ENCODE measurements at regions not wholly inside any gene's neighbourhood (a gene's known extent, or its start where the extent isn't known, plus 50 kb on each side); places are given as distances from the start of the nearest gene placed in this dataset.

GRCh38 chr5:73373814-73374510, 74.6 kb downstream of the FOXD1 start:
- no peak for DNase-seq

- DNase-seq, result no peak
Observed at GRCh38 chr5:73370640-73371583, 77.7 kb downstream of the FOXD1 start.

- DNase-seq, result no peak
Observed at GRCh38 chr5:73370095-73370494, 78.5 kb downstream of the FOXD1 start.

DNA sequence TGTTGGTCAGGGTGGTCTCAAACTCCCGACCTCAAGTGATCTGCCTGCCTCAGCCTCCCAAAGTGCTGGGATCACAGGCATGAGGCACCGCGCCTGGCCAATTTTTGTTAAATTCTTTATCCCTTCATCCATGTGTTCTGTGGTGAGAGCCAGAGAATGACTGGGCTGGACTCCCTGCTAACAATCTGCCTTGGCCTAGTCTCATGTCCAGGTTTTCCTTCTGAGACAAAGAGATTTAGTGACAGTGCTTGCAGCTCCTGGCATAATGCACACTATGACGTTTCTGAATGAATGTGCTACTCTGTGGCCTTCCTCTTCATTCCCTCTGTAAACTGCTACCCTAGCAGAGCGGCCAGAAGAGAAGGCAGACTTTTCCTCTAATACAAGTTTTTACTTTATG, 79.3 kb downstream of the FOXD1 start:
- DNase-seq, result no peak

DNA sequence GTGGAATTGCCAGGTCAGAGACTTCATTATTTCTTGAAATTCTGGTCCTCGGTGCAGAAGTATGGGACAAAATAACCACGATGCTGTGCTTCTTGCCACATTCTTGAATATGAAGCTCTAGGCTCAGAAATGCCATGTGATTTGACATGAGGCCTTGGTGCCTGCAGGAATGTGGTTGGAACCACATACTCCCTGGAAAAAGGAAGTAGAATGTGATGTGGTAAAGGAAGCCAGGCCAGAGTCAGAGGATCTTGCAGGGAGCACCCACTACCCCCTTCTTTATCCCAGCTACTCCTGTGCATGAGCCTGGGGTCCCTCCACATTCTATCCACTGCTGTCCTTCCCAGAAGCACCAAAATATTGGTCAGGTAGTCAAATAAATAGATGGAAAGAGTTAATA, 80.9 kb downstream of the FOXD1 start:
- DNase-seq, result no peak

DNA sequence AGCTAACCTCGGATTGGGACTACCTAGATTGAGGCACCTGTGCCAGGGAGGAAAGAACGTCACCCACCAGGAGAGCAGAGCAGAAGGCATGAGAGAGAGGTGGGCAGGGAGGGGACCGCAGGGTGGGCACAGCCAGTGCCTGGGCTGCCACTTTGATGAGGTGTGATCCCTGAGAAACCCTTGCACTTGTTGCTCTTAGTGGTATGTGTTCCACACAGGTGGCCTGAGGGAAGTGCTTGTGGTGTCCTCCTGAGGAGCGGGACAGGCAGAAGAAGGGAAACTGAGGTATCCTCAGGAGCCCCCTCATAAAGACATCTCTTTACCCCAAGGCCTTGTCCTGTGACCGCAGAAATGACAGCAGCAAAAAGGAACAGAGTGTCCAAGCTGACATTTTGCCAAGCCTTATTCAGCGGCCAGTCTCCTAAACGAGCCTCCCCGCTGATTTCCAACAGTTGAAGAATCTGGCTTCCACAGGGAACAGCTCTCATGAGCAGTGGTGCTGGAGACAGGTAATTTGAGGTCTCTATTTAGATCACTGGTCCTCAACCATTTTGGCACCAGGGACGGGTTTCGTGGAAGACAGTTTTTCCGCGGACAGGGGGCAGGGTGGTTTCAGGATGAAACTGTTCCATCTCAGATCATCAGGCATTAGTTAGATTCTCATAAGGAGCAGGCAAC, 82.4 kb downstream of the FOXD1 start:
- DNase-seq, result no peak

DNA sequence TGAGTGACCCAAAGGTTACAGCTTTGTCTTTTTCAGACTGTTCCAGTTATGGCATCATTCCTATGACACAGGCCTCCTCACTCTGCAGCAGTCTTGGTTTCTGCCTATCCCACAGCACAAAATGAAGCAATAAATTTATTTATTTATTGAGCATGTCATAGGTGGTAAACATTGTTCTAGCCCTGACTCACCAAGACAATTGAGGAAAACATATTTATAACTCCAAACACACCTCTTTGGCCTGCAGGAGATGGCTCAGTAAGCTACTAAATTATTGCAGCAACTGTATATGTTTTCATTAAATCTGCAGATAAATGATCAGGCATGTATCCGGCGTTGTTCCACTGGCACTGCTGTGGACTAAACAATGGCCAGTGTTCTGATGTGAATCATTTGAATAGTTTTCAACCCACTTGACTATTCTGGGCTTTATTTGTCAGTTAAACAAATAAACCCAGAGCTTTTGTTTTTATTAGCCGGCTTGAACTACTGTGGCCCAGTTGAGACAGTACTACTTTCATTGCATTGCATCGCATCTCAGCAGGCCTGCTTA, 83.2 kb downstream of the FOXD1 start:
- no peak for DNase-seq

- DNase-seq, result no peak
Observed at GRCh38 chr5:73363911-73364730, 84.5 kb downstream of the FOXD1 start.

- no peak for DNase-seq
Observed at GRCh38 chr5:73359395-73359794, 89.2 kb downstream of the FOXD1 start.

DNA sequence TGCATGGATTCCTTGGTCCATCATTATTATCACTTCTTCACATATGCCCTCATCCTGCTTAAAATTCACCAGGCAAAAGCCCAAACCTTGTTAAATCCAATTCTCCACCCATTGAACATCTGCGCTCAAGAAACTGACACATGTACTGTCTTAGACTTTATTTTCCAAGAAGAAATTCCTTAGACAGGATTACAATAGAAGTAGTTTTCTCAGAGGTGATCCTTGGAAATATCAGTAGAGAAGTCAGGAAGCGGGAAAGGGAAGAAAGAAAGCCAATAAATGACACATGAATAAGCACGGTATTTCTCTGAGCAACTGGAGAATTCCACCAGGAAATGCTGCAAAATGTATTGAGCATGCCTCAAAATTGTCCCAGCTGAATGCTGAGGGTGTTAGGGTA, 90.2 kb downstream of the FOXD1 start:
- no peak for DNase-seq

DNA sequence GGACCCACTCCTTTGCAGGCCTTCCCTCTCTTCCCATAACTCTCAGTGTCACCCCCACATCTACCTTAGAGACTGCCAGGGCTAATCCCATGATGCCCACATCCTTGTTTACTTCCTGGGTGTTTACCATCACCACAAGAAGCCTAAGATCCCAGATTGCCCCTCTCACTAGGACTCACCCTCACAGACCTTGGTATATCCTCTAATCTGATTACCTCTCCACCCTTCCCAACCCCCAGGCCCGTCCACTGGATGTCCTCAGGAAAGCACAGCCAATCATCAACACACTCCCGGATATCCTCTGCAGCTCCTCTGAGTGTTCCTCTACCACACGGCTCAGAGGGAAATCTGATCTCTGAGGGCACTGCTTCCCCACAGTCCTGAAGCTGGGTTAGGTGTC, 91.0 kb downstream of the FOXD1 start:
- no peak for DNase-seq

- no peak for DNase-seq
Observed at GRCh38 chr5:73355108-73355507, 93.5 kb downstream of the FOXD1 start.

DNA sequence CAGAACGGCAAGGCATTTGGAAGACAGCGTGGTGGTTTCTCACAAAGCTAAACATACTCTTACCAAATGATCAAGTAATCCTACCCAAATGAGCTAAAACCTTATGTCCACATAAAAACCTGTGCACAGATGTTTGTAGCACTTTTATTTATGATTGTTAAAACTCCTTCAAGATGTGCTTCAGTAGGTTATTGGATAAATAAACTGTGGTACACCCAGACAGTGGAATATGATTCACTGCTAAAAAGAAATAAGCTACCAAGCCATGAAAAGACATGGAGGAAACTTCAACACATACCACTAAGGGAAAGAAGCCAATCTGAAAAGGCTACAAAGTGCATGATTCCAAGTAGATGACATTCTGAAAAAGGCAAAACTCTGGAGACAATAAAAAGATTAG, 94.2 kb downstream of the FOXD1 start:
- no peak for DNase-seq

- no peak for DNase-seq
Observed at GRCh38 chr5:73352649-73353230, 95.8 kb downstream of the FOXD1 start.

DNA sequence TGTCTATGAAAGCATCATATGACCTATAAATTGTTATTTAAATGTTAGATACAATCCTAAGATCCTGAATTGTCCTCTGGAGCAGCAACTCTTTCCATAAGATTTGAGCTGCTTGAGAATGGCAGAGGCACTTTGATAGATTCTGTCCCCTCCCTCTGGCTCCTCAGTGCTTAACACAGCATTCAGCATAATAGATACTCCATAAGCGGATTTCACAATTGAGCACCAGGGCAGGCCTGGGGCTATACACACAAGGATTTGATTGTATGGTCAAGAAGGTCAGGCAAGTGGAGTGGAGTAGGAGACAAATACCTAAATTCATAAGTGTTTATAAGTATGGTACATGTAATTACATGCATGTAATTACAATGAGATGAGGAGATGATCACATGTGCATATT, 96.3 kb downstream of the FOXD1 start:
- no peak for DNase-seq

DNA sequence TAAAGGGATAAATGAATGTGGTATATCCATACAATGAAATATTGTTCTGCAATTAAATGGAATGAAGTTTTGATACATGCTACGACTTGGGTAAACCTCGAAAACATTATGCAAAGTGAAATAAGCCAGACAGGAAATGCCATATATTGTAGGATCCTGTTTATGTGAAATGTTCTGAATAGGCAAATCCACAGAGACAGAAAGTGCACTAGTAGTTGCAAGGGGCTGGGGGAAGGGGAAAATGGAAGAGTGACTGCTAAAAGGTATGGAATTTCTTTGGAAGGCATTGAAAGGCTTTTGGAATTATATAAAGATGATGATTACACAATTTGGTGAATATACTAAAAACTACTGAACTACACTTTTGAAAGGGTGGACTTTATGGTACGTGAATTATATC, 97.0 kb downstream of the FOXD1 start:
- no peak for DNase-seq

DNA sequence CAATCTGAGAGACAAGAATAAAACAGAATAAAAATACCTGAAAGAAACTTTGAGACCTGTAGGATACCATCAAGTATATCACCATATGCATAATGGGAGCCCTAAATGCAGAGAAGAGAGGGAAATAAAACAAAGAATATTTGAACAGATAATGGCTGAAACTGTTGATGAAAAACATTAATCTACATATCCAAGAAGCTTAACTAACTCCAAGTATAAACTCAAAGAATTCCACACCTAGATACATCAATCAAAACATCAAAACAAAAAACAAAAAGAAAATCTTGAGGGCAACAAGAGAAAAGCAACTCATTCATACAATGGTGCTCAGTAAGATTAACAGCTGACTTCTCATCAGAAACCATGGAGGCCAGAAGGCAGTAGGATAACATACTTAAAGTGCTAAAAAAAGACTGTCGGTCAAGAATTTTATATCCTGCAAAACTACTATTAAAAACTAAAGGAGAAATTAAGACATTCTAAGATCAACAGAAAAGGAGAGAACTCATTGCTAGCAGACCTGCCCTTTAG, 101.6 kb downstream of the FOXD1 start:
- DNase-seq, result no peak

GRCh38 chr5:73344835-73345234, 103.7 kb downstream of the FOXD1 start:
- no peak for DNase-seq

- no peak for DNase-seq
Observed at GRCh38 chr5:73339711-73340110, 108.9 kb downstream of the FOXD1 start.

DNA sequence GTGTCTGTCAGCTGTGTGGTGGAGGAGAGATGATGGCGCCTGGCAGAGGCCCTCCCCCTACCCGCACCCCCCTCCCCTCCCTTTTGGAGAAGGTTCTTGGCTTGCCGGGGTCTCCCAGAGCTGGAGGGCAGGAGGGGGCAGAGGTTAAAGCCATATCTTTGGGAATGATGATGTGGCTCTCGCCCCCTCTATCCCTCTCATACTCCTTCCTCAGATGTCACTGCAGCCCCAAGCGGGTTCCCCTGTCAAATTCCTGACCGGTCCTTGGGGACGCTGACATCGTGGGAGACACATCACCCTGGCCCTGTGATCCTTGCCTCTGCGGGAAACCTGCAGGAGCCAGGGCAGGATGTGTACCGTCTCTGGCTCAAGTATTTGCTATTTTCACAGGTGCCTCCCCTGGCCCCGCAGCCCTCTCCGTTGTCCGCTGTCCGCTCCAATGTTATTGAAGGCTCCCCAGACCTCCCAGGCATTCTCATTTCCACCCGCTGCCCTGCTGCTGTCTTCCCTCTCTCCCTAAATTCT, 109.5 kb downstream of the FOXD1 start:
- DNase-seq, result no peak

GRCh38 chr5:73338256-73339050, 110.1 kb downstream of the FOXD1 start:
- DNase-seq, result no peak
